ENCODE measurements at regions not wholly inside any gene's neighbourhood (a gene's known extent, or its start where the extent isn't known, plus 50 kb on each side); places are given as distances from the start of the nearest gene placed in this dataset.

GRCh38 chr11:115673720-115674119 lies 169.5 kb upstream of the CADM1 start:
- H3K4me3 ChIP-seq (ENCODE audit: low read depth, low read length), result no peak overlapping the region
- TF ChIP-seq, protein P1, sequence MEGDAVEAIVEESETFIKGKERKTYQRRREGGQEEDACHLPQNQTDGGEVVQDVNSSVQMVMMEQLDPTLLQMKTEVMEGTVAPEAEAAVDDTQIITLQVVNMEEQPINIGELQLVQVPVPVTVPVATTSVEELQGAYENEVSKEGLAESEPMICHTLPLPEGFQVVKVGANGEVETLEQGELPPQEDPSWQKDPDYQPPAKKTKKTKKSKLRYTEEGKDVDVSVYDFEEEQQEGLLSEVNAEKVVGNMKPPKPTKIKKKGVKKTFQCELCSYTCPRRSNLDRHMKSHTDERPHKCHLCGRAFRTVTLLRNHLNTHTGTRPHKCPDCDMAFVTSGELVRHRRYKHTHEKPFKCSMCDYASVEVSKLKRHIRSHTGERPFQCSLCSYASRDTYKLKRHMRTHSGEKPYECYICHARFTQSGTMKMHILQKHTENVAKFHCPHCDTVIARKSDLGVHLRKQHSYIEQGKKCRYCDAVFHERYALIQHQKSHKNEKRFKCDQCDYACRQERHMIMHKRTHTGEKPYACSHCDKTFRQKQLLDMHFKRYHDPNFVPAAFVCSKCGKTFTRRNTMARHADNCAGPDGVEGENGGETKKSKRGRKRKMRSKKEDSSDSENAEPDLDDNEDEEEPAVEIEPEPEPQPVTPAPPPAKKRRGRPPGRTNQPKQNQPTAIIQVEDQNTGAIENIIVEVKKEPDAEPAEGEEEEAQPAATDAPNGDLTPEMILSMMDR (IDR thresholded peaks at IDR 0.05; ENCODE audit: low read depth, low read length), result no peak

- TF ChIP-seq, protein P1 (IDR thresholded peaks at IDR 0.05; ENCODE audit: low read depth, low read length), result no peak
- no peak overlapping the region for H3K4me3 ChIP-seq (ENCODE audit: low read depth, low read length)
These were observed 168.8 kb upstream of the CADM1 start for GRCh38 chr11:115672999-115673411.

GRCh38 chr11:115672412-115672811 lies 168.2 kb upstream of the CADM1 start:
- H3K4me3 ChIP-seq (ENCODE audit: low read depth, low read length), result no peak overlapping the region
- TF ChIP-seq, protein P1 (IDR thresholded peaks at IDR 0.05; ENCODE audit: low read depth, low read length), result no peak

GRCh38 chr11:115670538-115671205 lies 166.5 kb upstream of the CADM1 start:
- TF ChIP-seq, protein P1 (IDR thresholded peaks at IDR 0.05; ENCODE audit: low read depth, low read length), result no peak
- H3K4me3 ChIP-seq (ENCODE audit: low read depth, low read length), result no peak overlapping the region

DNA sequence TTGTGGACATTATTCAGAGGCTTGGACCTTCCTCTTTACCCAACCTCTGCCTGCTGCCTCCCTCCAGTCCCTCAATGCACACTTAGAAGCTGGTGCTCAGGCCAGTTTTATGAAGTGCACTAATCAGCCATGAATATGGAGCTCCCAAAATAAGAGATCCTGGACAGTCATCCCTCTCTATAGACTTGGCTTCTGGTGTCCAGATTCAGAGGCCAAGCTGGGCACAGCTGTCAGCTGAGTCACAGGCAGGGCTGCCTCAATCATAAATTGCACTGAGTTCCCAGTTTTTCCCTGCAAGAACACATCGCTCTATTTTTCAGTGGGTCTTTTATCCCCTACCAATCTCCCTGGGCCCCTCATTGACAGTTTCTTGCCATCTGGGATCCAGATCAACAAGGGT lies 161.7 kb upstream of the CADM1 start:
- TF ChIP-seq, protein P1 (IDR thresholded peaks at IDR 0.05; ENCODE audit: low read depth, low read length), result no peak
- H3K4me3 ChIP-seq (ENCODE audit: low read depth, low read length), result no peak overlapping the region

- H3K4me3 ChIP-seq (ENCODE audit: low read depth, low read length), result no peak overlapping the region
- TF ChIP-seq, protein P1 (IDR thresholded peaks at IDR 0.05; ENCODE audit: low read depth, low read length), result no peak
These were observed 161.1 kb upstream of the CADM1 start for GRCh38 chr11:115665175-115665821.

GRCh38 chr11:115664313-115664712 lies 160.1 kb upstream of the CADM1 start:
- H3K4me3 ChIP-seq (ENCODE audit: low read depth, low read length), result no peak overlapping the region
- TF ChIP-seq, protein P1 (IDR thresholded peaks at IDR 0.05; ENCODE audit: low read depth, low read length), result no peak
